Left ventricle myocardium superior (tissue), 1 donor: ENCODE measurements at regions not wholly inside any gene's neighbourhood (a gene's known extent, or its start where the extent isn't known, plus 50 kb on each side); places are given as distances from the start of the nearest gene placed in this dataset.

ENCODE experiments used
- ATAC-seq: fragments of 200-7000 bp; cut with Tn5 transposase; one replicate; pipeline ENCODE4 v1.9.1; 2020; ENCODE audit warnings: mild to moderate bottlenecking, moderate library complexity
- DNase-seq: peaks from one replicate; pipeline ENCODE4 v3.0.0-alpha.2; 2020
- intact Hi-C: fragments of 100-400 bp; cut with micrococcal nuclease; formaldehyde crosslinking; loops from one replicate; pipeline ENCODE4 v1.11.0; 2022
- donor health status: DM: no; HTN: yes; CAD: no; lungs with severe emphysema.

DNA sequence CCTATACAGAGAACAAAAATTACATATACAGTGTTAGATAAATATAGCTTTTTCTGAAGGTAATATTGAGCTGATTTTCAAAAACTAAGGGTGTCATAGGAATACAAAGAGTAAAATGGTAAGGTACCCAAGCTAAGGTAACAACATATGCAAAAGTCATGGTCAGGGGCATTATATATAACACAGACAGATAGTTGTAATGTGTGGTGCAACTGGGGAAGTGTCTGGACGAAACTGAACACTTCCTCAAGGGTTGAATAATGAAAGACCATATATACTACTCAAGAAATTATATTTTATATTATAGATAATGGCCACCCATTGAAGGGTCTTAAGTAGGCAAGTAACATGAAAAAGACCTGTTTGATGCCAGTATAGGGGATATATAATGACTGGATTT lies 262.1 kb upstream of the CXXC4 start:
- DNase-seq: no peak
- ATAC-seq: no peak
- intact Hi-C loops: no loop called here

DNA sequence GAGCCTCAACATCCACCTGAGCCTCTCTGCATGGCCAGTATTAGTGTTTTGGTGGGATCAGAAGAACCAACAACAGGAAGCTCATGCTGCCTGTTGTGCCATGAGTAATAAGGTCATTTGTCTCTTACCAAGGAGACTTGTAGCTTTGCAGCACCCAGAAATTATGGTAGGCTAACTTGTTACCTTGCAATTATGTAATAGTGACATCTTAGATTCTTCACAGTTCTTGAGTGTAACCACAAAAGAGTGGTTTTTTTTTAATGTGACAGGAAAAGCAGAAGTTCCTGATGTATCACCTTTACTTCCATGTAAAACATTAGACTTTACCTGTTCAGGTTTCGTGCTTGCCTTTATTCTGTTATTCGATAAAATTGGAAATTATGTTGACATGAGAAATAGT lies 263.9 kb upstream of the CXXC4 start:
- DNase-seq (no peak), ATAC-seq (no peak)
- intact Hi-C loops: no loop called here

DNA sequence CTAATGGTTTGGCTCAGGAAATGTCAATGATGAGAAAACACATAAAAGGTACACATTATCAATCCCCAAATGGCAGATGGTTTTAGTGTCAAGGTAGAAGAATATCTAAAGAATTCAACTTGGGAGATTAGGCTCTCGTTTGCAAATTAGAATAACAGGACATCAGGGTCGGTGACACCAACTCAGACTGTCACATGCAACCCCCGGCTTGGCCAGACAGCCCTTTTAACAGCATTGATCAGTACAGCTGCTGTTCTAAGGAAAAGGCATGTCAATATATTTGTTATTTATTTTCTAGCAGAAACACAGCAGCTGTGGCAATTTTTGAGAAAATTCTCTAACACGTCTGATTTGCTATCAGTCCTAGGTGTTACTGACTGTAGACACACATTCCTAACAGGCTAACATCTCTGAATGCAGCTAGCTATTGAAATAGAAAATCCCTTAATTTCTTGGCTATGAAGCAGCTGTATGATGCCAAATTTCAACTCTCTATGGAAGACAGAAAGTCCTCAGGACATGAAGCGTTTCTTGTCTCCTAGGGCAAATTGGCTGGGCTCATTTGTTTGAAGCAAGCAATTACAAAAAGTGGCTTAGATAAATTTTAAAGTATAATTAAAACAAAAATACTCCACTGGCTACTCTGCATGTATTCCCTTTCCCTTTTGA lies 269.0 kb upstream of the CXXC4 start:
- intact Hi-C loops: no loop called here
- DNase-seq: no peak
- peak; percentile 77 for ATAC-seq

DNA sequence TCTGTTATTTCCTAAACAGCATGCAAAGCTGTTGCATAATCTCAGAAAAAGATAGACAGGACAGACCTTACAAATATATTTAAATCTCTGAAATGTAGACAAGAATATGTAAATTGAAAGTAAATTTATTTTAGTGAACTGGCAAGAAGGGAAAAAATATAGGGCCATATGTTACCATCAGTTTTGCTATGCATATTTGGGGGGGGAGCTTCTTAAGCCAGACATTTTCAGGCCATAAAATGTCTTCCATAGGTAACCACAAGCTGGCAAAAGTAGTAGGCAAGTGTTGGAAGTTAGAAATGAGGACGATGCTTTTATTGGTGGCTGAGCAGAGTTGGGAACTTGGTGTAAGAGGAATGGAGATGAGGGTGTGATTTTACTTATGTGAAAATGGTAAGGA lies 272.0 kb upstream of the CXXC4 start:
- intact Hi-C loops: no loop called here
- ATAC-seq: no peak
- no peak for DNase-seq

DNA sequence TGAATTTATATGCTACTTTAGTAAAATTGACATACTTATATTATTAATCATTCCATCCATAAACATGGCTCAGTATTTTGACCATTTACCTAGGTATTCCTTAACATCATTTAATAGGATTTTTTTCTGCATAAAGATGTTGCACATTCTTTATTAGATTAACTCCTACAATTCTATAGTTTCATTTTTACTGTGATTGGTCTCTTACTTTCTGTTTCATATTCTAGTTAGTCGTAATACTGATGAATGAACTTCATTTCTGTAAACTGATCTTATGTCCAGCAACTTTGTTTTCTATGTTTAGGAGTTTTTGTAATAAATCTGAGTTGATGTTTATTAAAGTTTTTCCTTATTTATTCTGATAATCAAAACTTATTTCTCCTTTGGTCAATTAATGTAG lies 278.2 kb upstream of the CXXC4 start:
- intact Hi-C loops: no loop called here
- ATAC-seq (no peak), DNase-seq (no peak)

DNA sequence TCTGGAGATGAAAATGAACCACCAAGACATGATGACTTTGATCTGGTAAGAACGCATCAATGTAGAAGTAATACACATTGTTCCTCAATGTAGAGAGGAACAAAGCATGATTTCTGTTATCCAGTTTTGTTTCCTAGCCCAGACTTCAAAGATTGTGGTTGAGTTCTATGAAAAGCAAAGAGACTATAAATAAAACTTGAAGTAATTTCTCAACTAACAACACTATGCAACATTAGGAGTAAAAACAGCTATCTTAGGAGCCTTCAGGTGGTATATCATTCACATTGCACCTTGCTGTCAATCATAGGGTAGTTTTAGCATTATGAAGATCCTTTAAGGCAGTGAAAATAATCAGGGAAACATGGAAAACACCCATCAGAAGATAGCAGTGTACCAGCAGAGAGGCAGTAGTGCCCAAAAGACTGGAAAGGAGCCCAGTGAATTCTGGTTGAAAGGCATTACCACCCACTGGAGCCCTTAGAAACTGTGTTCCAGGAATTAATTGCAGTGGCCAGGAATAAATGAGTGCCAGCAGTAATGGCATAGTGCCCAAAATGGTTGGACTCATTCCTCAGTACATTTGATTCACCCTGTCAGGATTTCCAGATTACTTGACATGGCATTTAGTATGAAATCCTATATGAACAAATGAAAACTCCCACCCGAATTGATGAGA lies 300.7 kb upstream of the CXXC4 start:
- ATAC-seq (peak; percentile 100), DNase-seq (no peak)
- intact Hi-C loops: no loop called here

DNA sequence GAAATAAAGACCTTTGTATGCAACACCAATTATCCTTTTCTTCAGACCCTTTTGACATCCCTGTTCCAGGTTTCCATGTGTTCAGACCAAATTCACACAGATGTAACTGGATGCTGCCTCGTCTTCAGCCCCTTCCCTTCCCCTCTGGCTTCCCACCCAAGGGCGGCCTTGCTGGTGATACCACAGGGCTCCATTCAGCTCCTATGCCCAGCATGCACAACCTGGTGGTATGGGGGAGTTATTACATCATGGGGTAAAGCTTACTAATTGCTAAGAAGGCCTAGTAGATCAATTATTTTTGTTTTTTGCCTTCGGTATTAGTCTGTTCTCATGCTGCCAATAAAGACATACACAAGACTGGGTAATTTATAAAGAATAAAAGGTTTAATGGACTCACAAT lies 317.0 kb upstream of the CXXC4 start:
- intact Hi-C loops: no loop called here
- no peak for ATAC-seq

DNA sequence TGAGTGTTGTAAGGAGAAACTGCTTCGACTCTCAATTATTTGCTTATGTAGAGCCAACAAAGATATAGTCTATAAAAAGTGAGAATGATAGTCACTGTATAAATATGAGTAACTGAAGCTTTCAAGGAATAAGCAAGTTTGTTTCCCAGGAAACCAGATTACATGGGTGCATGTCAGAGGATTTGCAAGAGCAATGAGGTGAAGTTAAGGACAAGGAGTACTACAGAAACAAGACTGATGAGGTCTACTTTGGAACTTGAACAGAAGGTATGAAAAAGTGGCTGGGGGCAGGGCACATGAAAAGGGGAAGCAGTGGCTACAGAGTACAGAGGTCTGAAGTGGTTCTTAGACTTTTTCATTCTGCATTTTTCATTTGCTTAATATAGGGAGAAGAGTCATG lies 321.0 kb upstream of the CXXC4 start:
- intact Hi-C loops: no loop called here
- ATAC-seq: no peak
- DNase-seq: no peak

More for the DNA sequence above, 317.0 kb upstream of the CXXC4 start:
- no peak for DNase-seq

DNA sequence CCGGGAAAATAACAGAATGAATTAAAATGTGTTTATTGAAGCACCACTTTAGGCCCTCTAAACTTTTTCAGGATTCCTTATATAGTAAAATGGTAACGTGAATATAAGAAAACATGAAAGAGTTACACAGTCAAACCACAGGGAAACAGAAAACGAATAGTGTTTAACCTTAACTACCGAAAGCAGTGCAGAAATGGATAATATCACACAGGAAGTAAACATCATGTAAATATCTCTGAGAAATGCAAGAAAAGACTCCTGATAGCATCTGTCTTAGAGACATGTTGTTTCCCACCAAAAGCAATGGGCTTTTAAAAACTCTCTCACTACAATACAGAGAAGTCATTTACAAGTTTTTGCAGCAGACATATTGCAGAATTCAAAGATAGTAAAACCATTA lies 323.9 kb upstream of the CXXC4 start:
- intact Hi-C loops: no loop called here
- ATAC-seq: no peak
- no peak for DNase-seq

DNA sequence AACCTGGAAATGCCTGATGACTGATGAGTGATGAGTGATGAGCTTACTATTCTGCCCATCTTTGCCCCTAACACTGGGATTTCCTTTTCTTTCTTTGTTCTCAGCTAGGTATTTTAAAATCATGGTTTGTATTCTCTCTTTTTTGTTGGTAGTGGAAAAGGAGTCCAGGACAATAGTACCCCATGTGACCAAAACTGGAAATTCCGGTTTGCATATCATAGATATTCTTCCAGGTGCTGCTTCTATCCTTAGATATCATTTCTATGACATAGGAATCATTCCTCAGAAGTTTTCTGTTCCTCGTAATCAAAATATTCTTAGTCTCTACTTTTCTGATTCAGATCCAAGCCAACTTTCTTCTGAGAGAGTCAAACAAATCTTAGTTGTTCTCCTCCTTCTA lies 320.5 kb upstream of the TET2 start:
- ATAC-seq: no peak
- intact Hi-C loops: no loop called here
- no peak for DNase-seq

DNA sequence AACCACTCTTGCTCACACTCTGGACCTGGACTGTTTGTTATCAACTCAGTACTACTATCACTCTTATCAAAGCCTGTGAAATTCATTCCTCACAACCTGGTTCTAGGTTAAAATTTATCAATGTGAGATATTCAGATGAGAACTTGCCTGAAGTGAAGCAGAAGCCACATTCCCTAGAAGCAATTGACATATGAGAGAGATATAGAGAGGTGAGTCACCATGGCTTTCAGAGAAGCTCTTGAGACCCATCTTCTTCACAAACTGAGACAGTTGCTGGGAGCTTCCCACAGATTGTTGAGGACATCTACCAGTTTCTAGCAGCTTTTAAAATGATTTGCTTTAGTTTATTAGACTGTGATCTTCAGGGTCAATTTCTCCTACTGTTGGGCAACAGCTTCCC lies 316.9 kb upstream of the TET2 start:
- intact Hi-C loops: no loop called here
- DNase-seq (no peak), ATAC-seq (no peak)

DNA sequence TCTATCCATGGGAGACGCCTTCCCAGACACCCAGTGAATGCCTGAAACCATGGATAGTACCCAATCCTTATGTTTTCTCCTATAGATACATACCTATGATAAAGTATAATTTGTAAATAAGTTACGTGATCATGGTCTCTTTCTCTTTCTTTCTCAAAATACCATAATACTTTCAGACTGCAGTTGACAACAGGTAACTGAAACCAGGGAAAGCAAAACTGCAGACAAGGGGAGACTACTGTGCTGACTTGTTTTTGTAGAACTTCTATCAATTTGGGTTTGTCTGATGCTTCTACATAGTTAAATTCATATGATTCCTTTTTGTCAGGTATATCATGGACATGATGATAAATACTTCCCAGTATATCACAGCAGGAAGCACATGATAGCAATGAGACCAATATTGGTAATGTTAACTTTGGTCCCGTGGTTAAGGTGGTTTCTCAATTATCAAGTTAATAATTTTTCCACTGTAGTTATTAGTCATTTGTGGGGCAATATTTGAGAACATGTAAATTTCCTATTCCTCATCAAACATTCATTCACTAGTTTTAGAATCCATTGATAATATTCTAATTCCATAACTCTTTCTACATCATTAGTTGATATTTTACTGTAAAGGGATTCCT lies 298.0 kb upstream of the TET2 start:
- DNase-seq (no peak), ATAC-seq (no peak)
- intact Hi-C loops: no loop called here

DNA sequence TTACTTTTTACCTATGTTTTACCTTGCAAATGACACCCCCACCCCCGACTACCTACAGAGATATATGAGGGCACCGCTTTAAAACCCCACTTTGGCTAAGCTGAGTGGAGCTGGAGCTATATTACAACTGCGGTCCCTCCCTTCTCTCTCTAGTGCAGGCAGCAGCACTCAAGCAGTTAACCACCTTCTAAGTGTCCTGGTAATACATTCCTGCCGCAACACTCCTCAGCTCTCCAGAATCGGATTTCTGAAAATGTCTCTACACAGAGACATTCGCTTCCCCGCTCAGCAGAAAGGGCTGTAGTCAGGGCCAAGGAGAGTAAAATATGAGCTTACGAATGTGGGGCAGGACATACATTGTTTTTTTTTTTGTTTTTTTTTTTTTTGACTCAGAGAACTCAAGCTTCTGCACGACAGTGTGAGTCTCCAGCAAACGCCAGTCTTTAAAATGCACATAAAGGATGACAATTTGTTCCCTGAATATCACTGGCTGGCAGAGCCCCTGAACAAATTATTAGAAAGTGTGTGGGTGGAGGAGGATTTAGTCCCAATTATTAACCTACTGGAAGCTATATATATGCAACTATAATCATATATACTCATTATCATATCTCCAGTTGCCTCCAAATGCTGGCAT lies 287.0 kb upstream of the TET2 start:
- DNase-seq (no peak), ATAC-seq (peak; percentile 76)
- intact Hi-C loops: loop anchor here (2.0 kb wide), 1 partner anchor 795 kb away; no protein-coding TSS in a partner anchor

DNA sequence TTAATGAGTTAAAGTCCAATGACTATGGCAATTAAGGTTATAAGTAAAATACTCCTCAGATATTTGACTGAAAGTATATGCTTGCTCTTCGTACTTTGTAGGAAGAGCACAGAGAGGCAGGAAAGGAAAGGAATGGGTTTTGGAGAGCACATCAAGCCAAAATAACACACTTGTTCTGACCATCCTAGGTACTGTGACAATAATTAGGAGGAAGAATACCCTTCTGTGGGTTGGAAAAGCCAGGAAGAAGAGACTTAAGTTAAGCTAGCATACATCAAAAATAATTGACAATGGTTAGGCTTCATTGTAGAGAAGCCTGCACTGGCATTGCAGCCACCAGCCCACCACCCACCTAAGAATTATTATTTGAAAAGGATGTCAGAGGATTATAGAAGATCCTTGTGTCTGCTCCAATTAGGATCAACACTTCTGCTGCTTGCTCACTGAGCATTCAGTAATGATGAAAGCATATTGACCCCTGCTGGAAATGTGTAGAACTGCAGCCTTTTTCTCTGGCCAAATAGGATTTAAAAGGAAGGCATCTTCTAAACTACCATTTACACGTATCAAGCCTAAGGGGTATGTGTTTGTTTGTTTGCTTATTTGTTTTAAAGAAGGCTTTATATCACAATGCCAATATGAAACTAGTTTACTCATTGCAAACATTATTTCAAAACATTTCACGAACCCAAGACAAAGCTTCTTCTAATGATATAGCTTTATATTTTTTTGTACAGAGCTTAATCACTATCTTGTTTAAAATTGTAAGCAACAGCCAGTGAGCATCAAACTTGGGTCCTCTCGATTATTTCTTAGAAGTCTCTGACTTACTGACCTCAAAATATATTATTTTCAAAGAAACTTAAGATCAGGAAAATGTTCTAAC lies 286.2 kb upstream of the TET2 start:
- DNase-seq (no peak), ATAC-seq (peak; percentile 83)
- intact Hi-C loops: loop anchor here (2.0 kb wide), 1 partner anchor 796 kb away; no protein-coding TSS in a partner anchor

DNA sequence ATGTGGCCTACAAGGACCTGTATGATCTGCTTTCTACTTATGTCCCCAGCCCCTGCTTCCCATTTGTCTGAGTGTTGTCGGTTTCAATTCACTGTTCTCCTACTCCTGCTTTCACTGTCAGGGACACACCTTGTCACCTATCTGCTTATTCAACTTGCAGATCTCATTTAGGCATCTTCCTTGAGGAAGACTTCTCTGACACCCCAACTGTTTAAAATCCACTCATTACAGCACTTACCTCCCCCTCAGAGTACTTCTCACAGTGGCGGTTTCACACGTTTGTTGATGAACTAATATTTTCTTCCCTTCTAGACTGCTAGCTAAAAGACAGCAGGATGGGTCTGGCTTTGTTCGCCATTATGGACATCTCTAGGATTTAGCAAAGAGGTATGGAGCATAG lies 279.9 kb upstream of the TET2 start:
- intact Hi-C loops: no loop called here
- DNase-seq: no peak
- no peak for ATAC-seq

DNA sequence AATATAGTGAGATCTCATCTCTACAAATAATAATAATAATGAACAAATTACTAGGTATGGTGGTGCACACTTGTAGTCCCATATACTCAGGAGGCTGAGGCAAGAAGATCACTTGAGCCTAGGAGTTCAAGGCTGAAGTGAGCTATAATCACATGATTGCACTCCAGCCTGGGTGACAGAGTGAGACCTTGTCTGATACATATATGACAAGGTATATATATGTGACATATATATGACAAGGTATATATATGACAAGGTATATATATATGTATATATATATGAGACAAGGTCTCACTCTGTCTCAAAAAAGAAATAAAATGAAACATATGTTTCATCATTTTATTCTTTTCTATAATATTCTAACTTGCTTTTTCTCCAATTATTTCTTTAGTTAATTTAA lies 278.1 kb upstream of the TET2 start:
- no peak for ATAC-seq
- intact Hi-C loops: no loop called here
- DNase-seq: no peak

DNA sequence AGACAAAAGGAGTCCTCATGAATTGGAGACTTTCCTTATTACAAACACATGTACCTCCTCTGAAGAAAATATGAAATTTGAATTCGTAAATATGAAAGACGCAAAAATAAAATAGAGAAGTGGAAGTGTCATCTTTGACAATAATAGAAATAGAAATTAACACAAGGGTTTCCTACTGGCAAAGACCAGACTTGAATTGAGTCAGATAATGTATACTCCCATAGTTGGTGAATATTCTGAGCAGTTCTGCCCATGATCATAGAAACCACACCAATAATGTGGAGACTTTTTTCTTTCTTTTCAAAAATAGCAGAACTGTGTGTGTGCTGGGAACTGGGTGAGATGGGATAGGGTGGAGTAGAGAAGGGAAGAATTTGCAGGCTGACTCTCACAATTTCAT lies 277.7 kb upstream of the TET2 start:
- DNase-seq: no peak
- no peak for ATAC-seq
- intact Hi-C loops: no loop called here

DNA sequence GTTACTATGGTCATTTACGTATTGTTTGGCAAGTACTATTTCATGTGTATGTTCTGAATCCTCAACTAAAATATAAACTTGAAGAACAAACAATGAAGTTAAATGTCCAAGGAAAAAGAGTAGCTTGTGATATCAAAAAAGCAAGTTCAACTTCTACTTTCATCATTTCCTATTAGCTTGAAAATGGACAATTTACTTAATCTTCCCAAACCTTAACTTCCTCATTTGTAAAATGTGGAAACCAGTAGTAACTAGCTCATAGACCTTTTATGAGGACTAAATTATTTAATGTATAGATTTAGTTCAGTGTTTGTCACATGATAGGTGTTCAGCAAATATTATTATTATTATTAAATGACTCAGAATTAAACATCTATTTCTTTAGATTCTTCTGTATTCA lies 276.8 kb upstream of the TET2 start:
- intact Hi-C loops: no loop called here
- no peak for DNase-seq
- ATAC-seq: no peak

DNA sequence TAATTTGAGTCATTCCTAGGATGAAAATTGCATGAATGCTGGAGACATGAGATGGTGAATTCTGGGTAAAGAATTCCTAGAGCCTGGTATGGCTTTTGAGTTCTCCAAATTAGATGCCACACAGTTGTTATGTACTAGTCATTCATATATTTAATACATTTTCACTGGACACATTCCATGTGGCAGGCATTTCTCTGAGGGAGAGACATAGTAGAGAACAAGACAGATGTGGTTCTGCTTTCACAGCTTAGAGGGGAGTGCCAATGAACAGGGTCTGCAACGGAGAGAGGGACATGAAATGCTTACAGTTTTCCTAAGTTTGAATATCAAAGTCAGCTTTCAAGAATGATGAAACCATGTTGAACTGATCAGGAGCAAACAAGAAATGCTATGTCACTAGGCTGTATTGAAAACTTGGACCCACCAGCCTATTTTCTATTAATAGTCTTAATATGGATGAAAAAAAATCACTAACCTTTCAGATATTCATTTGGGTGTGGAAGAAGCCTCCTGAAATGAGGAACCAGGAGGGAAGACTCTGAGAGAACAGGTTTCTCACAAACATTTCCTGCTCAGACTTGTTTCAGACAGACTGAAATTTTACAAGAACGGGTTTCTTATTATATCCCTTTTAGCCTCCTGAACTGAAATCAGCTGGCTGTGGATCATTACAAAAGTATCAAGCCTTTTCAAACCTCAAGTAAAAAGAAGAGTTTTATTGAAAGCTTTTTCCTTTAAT lies 276.0 kb upstream of the TET2 start:
- DNase-seq (no peak), ATAC-seq (no peak)
- intact Hi-C loops: no loop called here
